ENCODE measurements at regions not wholly inside any gene's neighbourhood (a gene's known extent, or its start where the extent isn't known, plus 50 kb on each side); places are given as distances from the start of the nearest gene placed in this dataset.
A peak's percentile ranks its signal among the peaks of the same experiment; 100 is the strongest.
"Not testable (repeated sequence)": the region's sequence is repeated elsewhere in the genome, so short reads cannot be mapped to it uniquely, and the experiment has no call there.

GRCh38 chr18:41690332-41691127 lies 264.5 kb upstream of the PIK3C3 start:
- DNase-seq: no peak

DNA sequence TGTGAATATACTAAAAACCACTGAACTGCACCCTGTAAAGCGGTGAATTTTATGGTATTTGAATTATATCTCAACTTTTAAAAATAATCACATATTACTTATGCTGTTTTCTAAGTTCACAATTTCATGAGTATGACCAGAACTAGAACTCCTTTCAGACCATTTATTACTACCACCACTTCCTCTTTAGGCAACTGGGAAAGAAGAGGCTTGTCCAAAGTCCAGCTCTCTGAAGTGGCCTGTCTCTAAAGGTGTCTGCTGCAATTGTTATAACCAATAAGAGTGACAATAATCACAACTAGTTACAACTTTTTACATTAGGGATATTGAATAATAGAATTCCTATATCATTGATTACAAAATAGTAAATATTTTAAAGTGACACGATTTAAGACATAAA lies 267.9 kb upstream of the PIK3C3 start:
- no peak for DNase-seq

- DNase-seq: no peak
These were observed 273.7 kb upstream of the PIK3C3 start for GRCh38 chr18:41681138-41681880.

GRCh38 chr18:41674506-41674905 lies 280.5 kb upstream of the PIK3C3 start:
- DNase-seq: no peak

DNA sequence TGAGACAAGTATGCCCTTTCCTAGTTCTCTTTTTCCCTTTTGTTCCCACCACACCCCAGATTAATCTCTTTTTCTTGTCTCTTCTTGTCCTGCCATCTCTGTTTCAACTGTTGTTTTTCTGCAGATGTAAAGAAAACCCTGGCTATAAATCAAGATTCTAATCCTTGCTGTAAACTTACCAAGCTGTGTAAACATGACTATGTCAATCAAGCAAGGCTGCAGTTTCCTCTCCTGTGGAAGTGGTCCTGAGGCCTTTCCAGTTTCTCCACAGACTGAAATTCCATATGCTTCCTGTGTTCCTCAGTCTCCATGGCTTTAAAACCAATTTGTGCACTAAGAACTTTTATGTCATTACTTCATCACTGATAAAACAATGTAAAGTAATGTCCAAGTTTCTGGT lies 288.8 kb upstream of the PIK3C3 start:
- no peak for DNase-seq

GRCh38 chr18:41665210-41665609 lies 289.8 kb upstream of the PIK3C3 start:
- no peak for DNase-seq

- no peak for DNase-seq
These were observed 294.4 kb upstream of the PIK3C3 start for GRCh38 chr18:41660654-41661053.

GRCh38 chr18:41659438-41660130 lies 295.4 kb upstream of the PIK3C3 start:
- DNase-seq: no peak

- no peak for DNase-seq
These were observed 297.8 kb upstream of the PIK3C3 start for GRCh38 chr18:41657189-41657588.

DNA sequence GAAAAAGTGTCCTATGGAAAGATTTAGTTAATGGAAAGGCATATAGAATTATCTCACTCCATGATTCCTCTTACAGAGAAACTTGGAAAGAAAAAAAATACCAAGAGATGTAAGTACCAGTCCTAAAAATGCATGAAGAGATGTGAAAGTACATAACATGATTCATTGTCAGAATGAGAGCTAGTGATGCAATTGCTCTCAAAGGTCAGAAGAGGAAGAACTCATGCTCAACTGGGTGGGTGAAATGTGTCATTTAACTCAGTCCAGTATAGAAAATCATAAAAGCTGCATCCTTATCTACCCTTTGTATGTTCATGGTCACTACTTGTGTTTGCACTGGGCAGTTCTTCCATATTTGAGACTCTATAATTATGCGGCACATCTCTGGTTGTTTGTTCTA lies 300.0 kb upstream of the PIK3C3 start:
- DNase-seq: no peak

DNA sequence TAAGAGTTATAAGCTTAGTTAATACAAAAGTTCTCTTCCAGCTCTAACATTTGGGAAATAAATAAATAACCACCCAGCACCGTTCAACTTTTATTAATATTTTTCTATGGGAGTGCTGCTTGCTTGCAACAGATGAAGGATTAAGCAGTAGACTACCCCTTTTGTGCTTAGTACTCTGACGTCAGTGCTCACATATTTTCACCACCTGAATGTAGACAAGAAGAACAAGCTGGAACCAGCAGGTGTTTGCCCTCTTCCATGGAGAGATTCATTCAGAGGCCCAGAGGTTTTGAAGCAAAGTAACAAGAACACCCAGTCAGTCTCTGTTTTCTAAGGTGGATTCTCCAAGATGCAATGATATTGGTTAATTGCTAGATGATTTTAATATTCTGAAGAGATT lies 307.1 kb upstream of the PIK3C3 start:
- DNase-seq: no peak

DNA sequence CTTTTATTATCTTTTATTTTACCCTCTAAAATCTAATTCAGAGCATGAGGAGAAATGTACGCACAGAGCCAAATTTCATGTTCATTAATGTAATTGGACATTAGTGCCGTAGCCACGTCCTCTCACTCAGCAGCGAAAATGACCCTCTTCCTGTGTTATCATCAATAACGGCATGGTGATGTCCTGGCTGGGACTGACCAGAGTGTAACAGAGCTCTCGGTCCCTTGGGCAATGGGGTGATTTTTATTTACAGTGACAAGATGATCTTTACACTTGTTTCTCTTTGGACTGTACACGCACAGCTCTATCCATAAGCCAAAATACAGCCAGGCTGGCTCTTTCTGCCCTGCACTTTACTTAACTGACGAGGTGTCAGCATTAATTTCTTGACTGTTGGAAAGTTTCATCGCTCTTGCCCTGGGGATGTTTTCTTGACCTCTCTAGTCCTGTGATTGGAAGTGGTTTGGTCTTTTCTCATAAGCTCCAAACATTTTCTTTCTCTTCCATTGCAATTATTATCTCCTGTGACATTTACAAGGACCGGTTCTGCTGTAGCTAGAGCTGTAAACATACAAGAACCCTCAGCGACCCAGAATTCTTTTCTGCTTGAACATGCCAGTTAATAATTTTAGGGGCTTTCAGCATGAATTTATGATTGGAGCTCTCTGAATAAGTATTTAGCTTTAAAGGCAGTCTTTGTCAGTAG lies 308.0 kb upstream of the PIK3C3 start:
- no peak for DNase-seq

GRCh38 chr18:41645589-41646360 lies 309.3 kb upstream of the PIK3C3 start:
- no peak for DNase-seq

DNA sequence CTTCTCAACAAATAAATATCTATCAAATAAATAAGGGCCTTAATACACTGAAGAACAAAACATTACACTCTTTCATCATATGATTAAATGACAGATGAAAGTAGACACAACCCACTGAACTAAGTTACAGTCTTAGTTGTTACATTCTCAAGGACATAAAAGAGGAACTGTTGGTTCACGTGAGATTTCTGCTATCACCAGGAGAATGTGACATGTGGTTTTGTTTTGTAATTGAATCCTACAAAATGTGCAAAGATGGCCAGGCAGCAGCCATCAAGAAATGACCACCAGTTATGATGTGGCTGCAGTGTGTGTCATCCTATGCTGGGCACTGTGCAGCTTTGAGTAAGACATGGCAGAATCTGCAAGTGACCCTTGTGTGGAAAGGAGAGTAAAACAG lies 310.6 kb upstream of the PIK3C3 start:
- DNase-seq: no peak

DNA sequence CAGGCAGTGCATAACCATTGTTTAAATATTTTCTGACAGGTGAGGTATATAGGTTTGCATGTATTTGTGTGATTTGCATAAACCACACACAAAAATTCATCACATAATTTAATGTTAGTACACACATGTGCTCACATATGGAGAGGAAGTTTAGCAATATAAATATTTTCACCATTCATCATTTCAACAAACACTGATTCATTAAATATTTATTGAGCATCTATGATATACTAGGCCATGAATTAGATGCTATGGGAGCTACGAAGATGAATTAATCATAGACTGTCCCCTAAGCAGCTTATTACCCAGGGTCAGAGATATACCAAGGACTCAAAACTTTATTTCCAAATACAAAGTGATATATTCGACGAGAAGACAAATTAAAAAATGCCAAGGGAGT lies 311.6 kb upstream of the PIK3C3 start:
- DNase-seq: no peak

GRCh38 chr18:41642756-41643155 lies 312.3 kb upstream of the PIK3C3 start:
- no peak for DNase-seq

DNA sequence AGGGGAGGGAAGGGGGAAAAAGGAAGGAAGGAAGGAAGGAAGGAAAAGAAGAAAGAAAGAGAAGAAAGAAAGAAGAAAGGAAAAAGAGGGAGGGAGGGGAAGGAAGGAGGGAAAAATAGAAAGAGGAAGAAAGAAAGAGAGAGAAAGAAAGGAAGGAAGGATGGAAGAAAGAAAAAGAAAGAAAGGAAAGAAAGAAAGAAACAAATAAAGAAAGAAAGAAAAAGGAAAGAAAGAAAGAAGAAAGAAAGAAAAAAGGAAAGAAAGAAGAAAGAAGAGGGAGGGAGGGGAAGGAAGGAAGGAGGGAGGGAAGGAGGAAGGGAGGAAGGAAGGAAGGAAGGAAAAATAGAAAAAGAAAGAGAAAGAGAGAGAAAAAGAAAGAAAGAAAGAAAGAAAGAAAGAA lies 315.8 kb upstream of the PIK3C3 start:
- no peak for DNase-seq

GRCh38 chr18:41631723-41632285 lies 323.2 kb upstream of the PIK3C3 start:
- DNase-seq: not testable (repeated sequence)

DNA sequence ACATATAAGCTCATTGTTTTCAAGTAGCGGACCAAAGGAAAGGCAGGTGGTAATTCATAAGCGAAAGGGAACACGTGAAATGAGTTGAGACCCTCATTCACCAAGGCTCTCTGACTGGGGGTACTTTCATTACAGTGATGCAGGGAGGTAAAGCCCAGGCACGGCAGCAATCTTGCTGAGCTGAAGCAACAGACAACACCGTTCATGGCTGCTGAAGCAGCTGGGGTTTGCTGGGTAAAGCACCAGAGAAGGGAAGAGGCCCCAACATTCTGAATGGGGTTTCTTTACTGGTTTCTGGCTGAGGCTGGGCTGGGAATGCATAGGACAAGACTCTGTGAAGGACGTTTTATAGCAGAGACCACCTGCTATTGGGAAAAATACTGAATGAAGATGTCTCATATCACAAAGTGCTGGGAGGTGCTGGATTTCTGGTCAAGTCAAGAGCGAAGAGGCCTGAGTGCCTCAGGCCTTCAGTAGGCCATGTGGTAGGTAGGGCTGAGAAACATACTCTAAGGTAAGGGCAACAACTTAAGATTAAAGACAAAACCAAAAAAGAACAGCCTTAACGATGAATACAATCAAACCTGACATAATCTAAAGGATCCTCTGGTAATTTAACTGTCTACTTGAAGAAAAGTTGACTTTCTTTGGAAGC lies 324.7 kb upstream of the PIK3C3 start:
- DNase-seq: no peak

DNA sequence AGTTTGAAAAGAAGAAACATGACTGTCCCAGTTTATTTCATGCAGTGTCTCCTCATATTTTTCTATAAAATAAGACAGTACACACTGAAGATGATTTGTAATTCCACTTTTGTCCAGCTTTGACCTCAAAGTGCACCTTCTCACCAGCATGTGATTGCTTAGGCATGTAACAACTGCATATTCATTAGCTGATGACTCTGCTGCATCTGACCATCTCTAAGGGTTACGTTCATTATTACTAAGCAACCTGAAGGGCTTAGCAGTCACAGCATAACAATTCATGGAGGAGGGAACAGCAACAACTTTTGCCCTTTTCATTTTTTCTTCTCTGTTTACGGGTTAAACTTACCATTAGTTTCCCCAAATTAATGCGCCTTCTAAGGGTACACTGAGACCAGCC lies 330.6 kb upstream of the PIK3C3 start:
- peak; percentile 1 for DNase-seq

DNA sequence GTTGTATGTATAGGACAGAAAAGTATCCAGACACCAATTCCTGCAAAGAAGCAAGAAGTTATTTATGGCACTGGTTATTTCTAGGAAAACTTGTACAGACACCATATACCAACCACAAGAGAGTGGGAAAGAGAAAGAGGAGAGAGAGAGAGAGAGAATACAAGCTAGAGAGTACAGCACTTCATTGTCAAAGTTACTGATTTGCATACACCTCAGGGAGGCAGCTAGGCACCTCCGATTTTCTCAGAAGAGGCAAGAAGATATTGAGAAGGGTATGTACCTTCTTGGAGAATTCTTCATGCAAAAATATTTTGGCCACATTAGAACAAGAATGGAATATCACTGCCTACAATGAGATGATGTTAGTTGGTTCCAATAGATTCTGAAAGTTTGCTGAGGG lies 333.9 kb upstream of the PIK3C3 start:
- DNase-seq: no peak

GRCh38 chr18:41618147-41618546 lies 336.9 kb upstream of the PIK3C3 start:
- no peak for DNase-seq

Measured in T1000 (cell line).